CD14-positive monocyte (primary cell): ENCODE measurements at regions not wholly inside any gene's neighbourhood (a gene's known extent, or its start where the extent isn't known, plus 50 kb on each side); places are given as distances from the start of the nearest gene placed in this dataset.

Experiments used
- DNase-seq, 3 donors: peaks; one replicate each; pipeline ENCODE4 v3.0.0-alpha.2; 2011 to 2022
- H2AFZ ChIP-seq: 2 replicates; pipeline ENCODE4 v1.6.0; 2012; ENCODE audit warnings: mild to moderate bottlenecking, low read depth, low read length, inconsistent platforms; ENCODE audit not compliant: insufficient read depth, poor library complexity, severe bottlenecking
- H3K27ac ChIP-seq, 2 donors: 1 replicate in 1 of 2; 2 replicates in 1 of 2; pipeline ENCODE4 v1.5.1; 2012 to 2013; ENCODE audit warnings: low read length in 2 of 2, control low read depth in 1 of 2, inconsistent platforms in 1 of 2, low read depth in 1 of 2, mild to moderate bottlenecking in 1 of 2
- H3K27me3 ChIP-seq, 2 donors: one replicate each; pipeline versions ENCODE4 v1.6.0 to v1.6.1; 2011 to 2013; ENCODE audit warnings: low read length in 2 of 2; ENCODE audit not compliant: control insufficient read depth in 2 of 2, insufficient read depth in 2 of 2
- H3K36me3 ChIP-seq, 2 donors: replicated peaks in 1 of 2; 1 replicate in 1 of 2; 2 replicates in 1 of 2; pipeline versions ENCODE4 v1.5.1 to v1.6.1; 2012 to 2013; ENCODE audit warnings: low read length in 2 of 2, control low read depth in 1 of 2, inconsistent platforms in 1 of 2, mild to moderate bottlenecking in 1 of 2; ENCODE audit not compliant: insufficient read depth in 2 of 2, control insufficient read depth in 1 of 2
- H3K4me1 ChIP-seq, 2 donors: 1 replicate in 1 of 2; 2 replicates in 1 of 2; pipeline versions ENCODE4 v1.5.1 to v1.6.1; 2012 to 2013; ENCODE audit warnings: low read length in 2 of 2, control low read depth in 1 of 2, inconsistent platforms in 1 of 2, mild to moderate bottlenecking in 1 of 2, moderate library complexity in 1 of 2; ENCODE audit not compliant: insufficient read depth in 2 of 2, control insufficient read depth in 1 of 2
- H3K4me2 ChIP-seq: replicated peaks from 2 replicates; pipeline ENCODE3; 2012; ENCODE audit warnings: low read length, moderate library complexity, mild to moderate bottlenecking; ENCODE audit not compliant: poor library complexity, severe bottlenecking; ENCODE audit errors: extremely low read depth
- H3K4me3 ChIP-seq, 3 experiments: fragments of 200-600 bp in 1 of 3; sonication (generic) in 1 of 3; replicated peaks in 1 of 3; 1 replicate in 2 of 3; 2 replicates in 1 of 3; pipeline ENCODE4 v1.5.1; 2011 to 2013; ENCODE audit warnings: low read length in 3 of 3, mild to moderate bottlenecking in 3 of 3, control low read depth in 2 of 3, low read depth in 2 of 3, inconsistent platforms in 1 of 3, moderate library complexity in 1 of 3
- H3K79me2 ChIP-seq: 2 replicates; pipeline ENCODE4 v1.6.0; 2012; ENCODE audit warnings: mild to moderate bottlenecking, control low read depth, inconsistent platforms, low read length, moderate library complexity; ENCODE audit not compliant: insufficient read depth
- H3K9ac ChIP-seq: 2 replicates; pipeline ENCODE4 v1.6.0; 2017; ENCODE audit warnings: low read length, mild to moderate bottlenecking; ENCODE audit not compliant: insufficient read depth, poor library complexity, severe bottlenecking
- H3K9me3 ChIP-seq, 2 donors: replicated peaks in 1 of 2; 1 replicate in 1 of 2; 2 replicates in 1 of 2; pipeline versions ENCODE4 v1.5.1 to v1.6.1; 2012 to 2013; ENCODE audit warnings: low read length in 2 of 2, control low read depth in 1 of 2; ENCODE audit not compliant: control insufficient read depth in 1 of 2, insufficient read depth in 1 of 2
- H4K20me1 ChIP-seq: 2 replicates; pipeline ENCODE4 v1.6.0; 2012; ENCODE audit warnings: mild to moderate bottlenecking, low read length, control low read depth, moderate library complexity; ENCODE audit not compliant: insufficient read depth
- H3K27ac Mint-ChIP-seq, 7 donors: one replicate each; pipeline ENCODE4 v1.8.0; 2020; ENCODE audit warnings: mild to moderate bottlenecking in 7 of 7, mixed read lengths in 7 of 7, moderate library complexity in 6 of 7, inconsistent platforms in 2 of 7
- H3K27me3 Mint-ChIP-seq, 3 donors: one replicate each; pipeline ENCODE4 v1.8.0; 2021 to 2022; ENCODE audit warnings: low read depth in 3 of 3, mild to moderate bottlenecking in 3 of 3, mixed read lengths in 3 of 3, moderate library complexity in 3 of 3, inconsistent platforms in 1 of 3
- H3K36me3 Mint-ChIP-seq, 2 donors: one replicate each; pipeline ENCODE4 v1.8.0; 2020; ENCODE audit warnings: mixed read lengths in 2 of 2, inconsistent platforms in 1 of 2, mild to moderate bottlenecking in 1 of 2
- H3K4me1 Mint-ChIP-seq: one replicate; pipeline ENCODE4 v1.8.0; 2020; ENCODE audit warnings: mild to moderate bottlenecking, mixed read lengths
- H3K4me3 Mint-ChIP-seq, 2 donors: one replicate each; pipeline ENCODE4 v1.8.0; 2020; ENCODE audit warnings: mild to moderate bottlenecking in 2 of 2, mixed read lengths in 2 of 2, moderate library complexity in 1 of 2
- H3K9me3 Mint-ChIP-seq, 7 donors: one replicate each; pipeline ENCODE4 v1.8.0; 2020 to 2022; ENCODE audit warnings: mixed read lengths in 7 of 7, mild to moderate bottlenecking in 6 of 7, moderate library complexity in 6 of 7, inconsistent platforms in 2 of 7
- CTCF ChIP-seq: fragments of 200-600 bp; IDR thresholded peaks from one replicate; pipeline ENCODE4 v1.8.0; 2022; ENCODE audit warnings: antibody characterized with exemption, mild to moderate bottlenecking
- WGBS: methylation state at CpG from one replicate; pipeline ENCODE4 v1.1.5; 2013; ENCODE audit warnings: missing lambda C conversion rate; ENCODE audit not compliant: insufficient coverage; 5-methylcytosine and 5-hydroxymethylcytosine counted together
- intact Hi-C, 2 donors: fragments of 100-400 bp; cut with micrococcal nuclease; formaldehyde crosslinking; loops; one replicate each; pipeline versions ENCODE4 v1.15.0 to v1.15.1; 2023

- Histone ChIP-seq H3K9ac (no peak overlapping the region), H3K4me1 (no peaks in the 10 kb centered on the region), H3K9me3 (peaks cover 15 to 35% of the 10 kb centered on the region in 2 donors), H3K36me3 (no peaks in the 10 kb centered on the region), H4K20me1 (no peaks in the 10 kb centered on the region), H2AFZ (no peak overlapping the region), H3K27me3 (no peaks in the 10 kb centered on the region), H3K4me3 (no peak overlapping the region), H3K79me2 (no peaks in the 10 kb centered on the region), H3K27ac (no peak overlapping the region), H3K4me2 (no peak overlapping the region)
- TF ChIP-seq CTCF, result no peak
- H3K36me3 Mint-ChIP-seq, result no peaks in the 10 kb centered on the region
- no peak overlapping the region for H3K27ac Mint-ChIP-seq
- H3K4me3 Mint-ChIP-seq, result no peak overlapping the region
- H3K27me3 Mint-ChIP-seq, result no peaks in the 10 kb centered on the region
- no peak for DNase-seq
- intact Hi-C loops, result no loop called here
- H3K4me1 Mint-ChIP-seq, result no peaks in the 10 kb centered on the region
- 94% methylated on average over 3 of the region's 3 CpGs for WGBS
- H3K9me3 Mint-ChIP-seq, result peaks cover 8 to 33% (median 18%) of the 10 kb centered on the region in 7 donors
Observed at GRCh38 chr12:130073721-130074120, 88.5 kb upstream of the FZD10 start.

DNA sequence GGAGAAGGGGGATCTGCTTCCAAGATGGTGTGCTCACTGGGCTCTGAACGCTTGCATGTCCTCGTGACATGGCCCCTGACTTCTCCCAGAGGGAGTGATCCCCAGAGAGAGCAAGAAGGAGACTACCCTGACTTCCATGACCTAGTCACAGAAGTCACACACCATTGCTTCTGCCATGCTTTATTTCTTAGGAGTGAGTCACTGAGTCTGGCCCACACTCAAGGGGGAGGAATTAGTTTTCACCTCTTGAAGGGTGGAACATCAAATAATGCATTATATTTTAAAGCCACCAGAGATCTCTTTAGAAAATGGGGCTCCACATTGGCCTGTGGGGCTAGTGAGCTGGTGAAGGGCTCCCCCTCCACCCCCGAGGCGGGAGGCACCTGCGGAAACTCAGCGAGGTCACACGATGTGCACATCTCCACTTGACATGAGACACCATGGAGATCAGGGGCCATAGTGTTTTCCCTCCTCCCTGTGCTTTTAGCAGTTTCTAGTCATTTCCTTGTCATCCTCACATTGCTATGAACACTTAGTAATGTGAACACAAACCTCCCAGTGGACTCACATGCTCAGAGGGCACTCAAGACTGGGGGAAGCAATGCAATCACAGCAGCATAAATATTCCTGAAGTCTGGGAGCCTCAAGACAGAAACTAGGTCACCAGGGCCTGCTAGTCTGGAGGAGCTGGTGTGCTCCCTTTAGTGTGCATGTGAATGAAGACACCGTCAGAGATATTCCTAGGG, 87.4 kb upstream of the FZD10 start:
- Histone ChIP-seq H3K27ac (no peak overlapping the region), H3K27me3 (no peaks in the 10 kb centered on the region), H3K4me3 (no peak overlapping the region), H2AFZ (no peak overlapping the region), H3K79me2 (no peaks in the 10 kb centered on the region), H3K36me3 (no peaks in the 10 kb centered on the region), H3K4me2 (no peak overlapping the region), H3K9me3 (peaks cover 15 to 36% of the 10 kb centered on the region in 2 donors), H3K9ac (no peak overlapping the region), H3K4me1 (no peaks in the 10 kb centered on the region), H4K20me1 (no peaks in the 10 kb centered on the region)
- no peak for DNase-seq
- Mint-ChIP-seq H3K4me1 (no peaks in the 10 kb centered on the region), H3K36me3 (no peaks in the 10 kb centered on the region), H3K9me3 (peaks cover 12 to 37% (median 18%) of the 10 kb centered on the region in 7 donors), H3K4me3 (no peak overlapping the region), H3K27ac (no peak overlapping the region), H3K27me3 (peaks cover 0 to under 1% (median 0%) of the 10 kb centered on the region in 3 donors)
- intact Hi-C loops, result no loop called here
- no peak for TF ChIP-seq CTCF
- WGBS, result 97% methylated on average over 6 of the region's 8 CpGs
